NB4 (cell line): ENCODE measurements at regions not wholly inside any gene's neighbourhood (a gene's known extent, or its start where the extent isn't known, plus 50 kb on each side); places are given as distances from the start of the nearest gene placed in this dataset.

Source experiments
- MAX ChIP-seq: IDR thresholded peaks from 2 replicates; pipeline ENCODE4 v1.6.1; 2011; ENCODE audit warnings: low read depth, low read length
- MYC ChIP-seq: IDR thresholded peaks from 2 replicates; pipeline ENCODE4 v1.6.1; 2011; ENCODE audit warnings: low read depth, low read length
- POLR2A ChIP-seq: IDR thresholded peaks from 2 replicates; pipeline ENCODE4 v1.6.1; 2011; ENCODE audit warnings: mild to moderate bottlenecking; ENCODE audit not compliant: insufficient read length; ENCODE audit errors: extremely low read depth
- TF ChIP-seq, protein P1 (sequence below): IDR thresholded peaks from one replicate; pipeline ENCODE4 v1.5.1; 2012; ENCODE audit warnings: low read depth, low read length

GRCh38 chr7:26594553-26594952, 269.8 kb downstream of the SKAP2 start:
- TF ChIP-seq POLR2A = no peak
- TF ChIP-seq, protein P1, sequence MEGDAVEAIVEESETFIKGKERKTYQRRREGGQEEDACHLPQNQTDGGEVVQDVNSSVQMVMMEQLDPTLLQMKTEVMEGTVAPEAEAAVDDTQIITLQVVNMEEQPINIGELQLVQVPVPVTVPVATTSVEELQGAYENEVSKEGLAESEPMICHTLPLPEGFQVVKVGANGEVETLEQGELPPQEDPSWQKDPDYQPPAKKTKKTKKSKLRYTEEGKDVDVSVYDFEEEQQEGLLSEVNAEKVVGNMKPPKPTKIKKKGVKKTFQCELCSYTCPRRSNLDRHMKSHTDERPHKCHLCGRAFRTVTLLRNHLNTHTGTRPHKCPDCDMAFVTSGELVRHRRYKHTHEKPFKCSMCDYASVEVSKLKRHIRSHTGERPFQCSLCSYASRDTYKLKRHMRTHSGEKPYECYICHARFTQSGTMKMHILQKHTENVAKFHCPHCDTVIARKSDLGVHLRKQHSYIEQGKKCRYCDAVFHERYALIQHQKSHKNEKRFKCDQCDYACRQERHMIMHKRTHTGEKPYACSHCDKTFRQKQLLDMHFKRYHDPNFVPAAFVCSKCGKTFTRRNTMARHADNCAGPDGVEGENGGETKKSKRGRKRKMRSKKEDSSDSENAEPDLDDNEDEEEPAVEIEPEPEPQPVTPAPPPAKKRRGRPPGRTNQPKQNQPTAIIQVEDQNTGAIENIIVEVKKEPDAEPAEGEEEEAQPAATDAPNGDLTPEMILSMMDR = no peak
- TF ChIP-seq MAX = no peak
- no peak for TF ChIP-seq MYC
